ENCODE measurements at regions not wholly inside any gene's neighbourhood (a gene's known extent, or its start where the extent isn't known, plus 50 kb on each side); places are given as distances from the start of the nearest gene placed in this dataset.

DNA sequence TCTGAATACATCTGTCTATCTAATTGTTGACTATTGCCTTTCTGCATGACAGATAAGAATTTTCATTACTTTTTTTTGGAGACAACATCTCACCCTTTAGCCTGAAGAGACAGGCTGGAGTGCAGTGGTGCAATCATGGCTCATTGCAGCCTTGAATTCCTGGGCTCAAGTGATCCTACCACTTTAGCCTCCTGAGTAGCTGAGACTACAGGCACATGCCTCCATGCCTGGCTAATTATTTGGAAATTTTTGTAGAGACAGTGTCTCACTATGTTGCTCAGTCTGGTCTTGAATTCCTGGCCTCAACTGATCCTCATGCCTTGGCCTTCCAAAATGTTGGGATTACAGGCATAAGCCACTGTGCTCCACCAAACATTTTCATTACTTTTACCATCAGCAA, 99.8 kb upstream of the ELAC2 start:
- TF ChIP-seq EZH2 (IDR thresholded peaks at IDR 0.05) (no peak), POLR2AphosphoS5 (IDR thresholded peaks at IDR 0.05; ENCODE audit: borderline replicate concordance, low read depth, low read length) (no peak)
